Transverse colon (tissue), 4 donors: ENCODE measurements at regions not wholly inside any gene's neighbourhood (a gene's known extent, or its start where the extent isn't known, plus 50 kb on each side); places are given as distances from the start of the nearest gene placed in this dataset.

Source experiments
- DNase-seq: peaks from one replicate; pipeline ENCODE4 v3.0.0-alpha.2; 2019
- H3K27ac ChIP-seq, 4 donors: fragments of 200-600 bp; sonication (generic); 2 replicates each; pipeline ENCODE4 v1.5.1; 2016 to 2018; ENCODE audit warnings: inconsistent platforms in 4 of 4
- H3K27me3 ChIP-seq: fragments of 200-600 bp; sonication (generic); 2 replicates; pipeline ENCODE4 v1.5.1; 2017; ENCODE audit warnings: inconsistent platforms
- H3K36me3 ChIP-seq, 4 donors: fragments of 200-600 bp; sonication (generic); 2 replicates each; pipeline ENCODE4 v1.5.1; 2017 to 2019; ENCODE audit warnings: inconsistent platforms in 4 of 4
- H3K4me1 ChIP-seq, 4 donors: fragments of 200-600 bp; sonication (generic); 2 replicates each; pipeline ENCODE4 v1.5.1; 2017 to 2020; ENCODE audit warnings: inconsistent platforms in 4 of 4
- H3K4me3 ChIP-seq, 4 donors: fragments of 200-600 bp; sonication (generic); 1 replicate in 1 of 4; 2 replicates in 3 of 4; pipeline versions ENCODE4 v1.5.1 to v1.6.1; 2017 to 2019; ENCODE audit warnings: inconsistent platforms in 4 of 4
- H3K9me3 ChIP-seq, 2 donors: fragments of 200-600 bp; sonication (generic); 2 replicates each; pipeline ENCODE4 v1.5.1; 2017 to 2019; ENCODE audit warnings: inconsistent platforms in 2 of 2
- EP300 ChIP-seq: sonication (generic); formaldehyde crosslinking; IDR thresholded peaks from one replicate; pipeline ENCODE4 v1.6.1; 2017; ENCODE audit warnings: antibody characterized with exemption, low read depth
- POLR2A ChIP-seq: fragments of 450-650 bp; IDR thresholded peaks from one replicate; pipeline ENCODE4 v1.6.1; 2016; ENCODE audit warnings: antibody characterized with exemption, mild to moderate bottlenecking, moderate library complexity
- POLR2AphosphoS5 ChIP-seq, 3 donors: sonication (generic); formaldehyde crosslinking; IDR thresholded peaks; one replicate each; pipeline ENCODE4 v1.6.1; 2016; ENCODE audit warnings: antibody characterized with exemption in 3 of 3
- WGBS, 2 donors: methylation state at CpG; one replicate each; pipeline ENCODE4 v1.1.5; 2018; ENCODE audit warnings: low coverage in 1 of 2; 5-methylcytosine and 5-hydroxymethylcytosine counted together
- in situ Hi-C, 4 donors: fragments of 200-750 bp; cut with MboI; loops; one replicate each; pipeline versions ENCODE4 v1.15.0 to v1.15.1; 2017; ENCODE audit warnings: low sequenced_read_pairs in 3 of 4, low pct_ligation_motif_present in 1 of 4, low pct_unique_long_range_greater_than_20kb in 1 of 4
- intact Hi-C: fragments of 100-400 bp; cut with DNase I; formaldehyde crosslinking; loops from one replicate; pipeline ENCODE4 v1.15.1; 2023; ENCODE audit warnings: low total_unique reads
- TF ChIP-seq, protein P1 (sequence below), 5 experiments: fragments of 200-600 bp in 3 of 5; fragments of 450-650 bp in 2 of 5; sonication (generic) in 3 of 5; IDR thresholded peaks; 1 replicate in 2 of 5; 2 replicates in 3 of 5; pipeline ENCODE4 v1.5.1; 2016 to 2017; ENCODE audit warnings: antibody characterized with exemption in 5 of 5, inconsistent platforms in 3 of 5, mild to moderate bottlenecking in 2 of 5, moderate library complexity in 1 of 5

GRCh38 chr5:54745599-54745998 is 228.0 kb downstream of the SNX18 start:
- Histone ChIP-seq H3K27me3 (no peaks in the 10 kb centered on the region), H3K4me1 (peaks cover 3 to 24% (median 16%) of the 10 kb centered on the region in 4 donors), H3K36me3 (no peaks in the 10 kb centered on the region), H3K27ac (no peak overlapping the region), H3K4me3 (no peak overlapping the region), H3K9me3 (no peaks in the 10 kb centered on the region)
- WGBS, 2 donors: 74 to 100% methylated on average over 1 to 5 of the region's 5 CpGs
- DNase-seq: no peak
- TF ChIP-seq POLR2AphosphoS5 (IDR thresholded peaks at IDR 0.05) (no peak), EP300 (no peak), POLR2A (no peak)
- TF ChIP-seq, protein P1, sequence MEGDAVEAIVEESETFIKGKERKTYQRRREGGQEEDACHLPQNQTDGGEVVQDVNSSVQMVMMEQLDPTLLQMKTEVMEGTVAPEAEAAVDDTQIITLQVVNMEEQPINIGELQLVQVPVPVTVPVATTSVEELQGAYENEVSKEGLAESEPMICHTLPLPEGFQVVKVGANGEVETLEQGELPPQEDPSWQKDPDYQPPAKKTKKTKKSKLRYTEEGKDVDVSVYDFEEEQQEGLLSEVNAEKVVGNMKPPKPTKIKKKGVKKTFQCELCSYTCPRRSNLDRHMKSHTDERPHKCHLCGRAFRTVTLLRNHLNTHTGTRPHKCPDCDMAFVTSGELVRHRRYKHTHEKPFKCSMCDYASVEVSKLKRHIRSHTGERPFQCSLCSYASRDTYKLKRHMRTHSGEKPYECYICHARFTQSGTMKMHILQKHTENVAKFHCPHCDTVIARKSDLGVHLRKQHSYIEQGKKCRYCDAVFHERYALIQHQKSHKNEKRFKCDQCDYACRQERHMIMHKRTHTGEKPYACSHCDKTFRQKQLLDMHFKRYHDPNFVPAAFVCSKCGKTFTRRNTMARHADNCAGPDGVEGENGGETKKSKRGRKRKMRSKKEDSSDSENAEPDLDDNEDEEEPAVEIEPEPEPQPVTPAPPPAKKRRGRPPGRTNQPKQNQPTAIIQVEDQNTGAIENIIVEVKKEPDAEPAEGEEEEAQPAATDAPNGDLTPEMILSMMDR (IDR thresholded peaks at IDR 0.05): no peak
- in situ Hi-C loops (no loop called here), intact Hi-C loops (no loop called here)

GRCh38 chr5:54743997-54744788 is 226.6 kb downstream of the SNX18 start:
- peak; percentile 46 for DNase-seq
- H3K4me1 ChIP-seq: peaks cover 3 to 24% (median 16%) of the 10 kb centered on the region in 4 donors
- WGBS, 2 donors: 58 to 75% methylated on average over 6 to 8 of the region's 8 CpGs
- intact Hi-C loops: no loop called here
- H3K9me3 ChIP-seq: no peaks in the 10 kb centered on the region
- no peak overlapping the region for H3K4me3 ChIP-seq
- TF ChIP-seq POLR2A (no peak), POLR2AphosphoS5 (IDR thresholded peaks at IDR 0.05) (no peak), EP300 (no peak)
- TF ChIP-seq, protein P1 (IDR thresholded peaks at IDR 0.05): no peak
- H3K27me3 ChIP-seq: no peaks in the 10 kb centered on the region
- in situ Hi-C loops: no loop called here
- H3K27ac ChIP-seq: peak overlapping the region; percentile 65 to 74 (median 70)
- no peaks in the 10 kb centered on the region for H3K36me3 ChIP-seq

DNA sequence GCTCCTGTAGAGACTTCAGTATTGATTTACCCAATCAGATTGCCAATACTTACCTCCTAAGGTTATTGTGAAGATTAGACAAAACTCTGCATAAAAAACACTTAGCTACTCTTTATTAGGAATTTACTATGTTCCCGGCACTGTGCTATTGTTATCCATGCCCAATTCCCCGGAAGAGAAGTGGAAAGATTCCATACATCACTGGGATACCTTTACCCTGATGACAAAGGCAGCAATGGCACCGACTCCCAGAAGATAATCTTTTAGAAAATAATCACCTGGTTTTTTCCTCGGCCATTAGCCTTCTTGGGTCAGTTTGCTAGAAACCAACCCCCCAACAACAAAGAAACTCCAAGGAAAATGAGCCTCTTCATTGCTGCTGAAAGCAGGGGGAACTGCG is 226.0 kb downstream of the SNX18 start:
- Histone ChIP-seq H3K27me3 (no peaks in the 10 kb centered on the region), H3K4me3 (no peak overlapping the region), H3K9me3 (no peaks in the 10 kb centered on the region), H3K36me3 (no peaks in the 10 kb centered on the region), H3K4me1 (peaks cover 3 to 24% (median 16%) of the 10 kb centered on the region in 4 donors), H3K27ac (peak overlapping the region; percentile 65 to 74 (median 70))
- DNase-seq: no peak
- 91 to 100% methylated on average over 2 to 5 of the region's 5 CpGs for WGBS, 2 donors
- no peak for TF ChIP-seq POLR2A
- no peak for TF ChIP-seq EP300
- TF ChIP-seq, protein P1 (IDR thresholded peaks at IDR 0.05): no peak
- TF ChIP-seq POLR2AphosphoS5 (IDR thresholded peaks at IDR 0.05): no peak
- intact Hi-C loops (no loop called here), in situ Hi-C loops (no loop called here)

GRCh38 chr5:54742417-54742891 is 224.9 kb downstream of the SNX18 start:
- intact Hi-C loops: no loop called here
- Histone ChIP-seq H3K9me3 (no peaks in the 10 kb centered on the region), H3K4me3 (no peak overlapping the region), H3K4me1 (peaks cover 3 to 30% (median 16%) of the 10 kb centered on the region in 4 donors), H3K27ac (peak overlapping the region in 2 of 4 donors; percentile 11 to 74), H3K36me3 (no peaks in the 10 kb centered on the region), H3K27me3 (no peaks in the 10 kb centered on the region)
- TF ChIP-seq, protein P1 (IDR thresholded peaks at IDR 0.05): no peak
- no peak for TF ChIP-seq POLR2A
- no peak for TF ChIP-seq EP300
- no peak for TF ChIP-seq POLR2AphosphoS5 (IDR thresholded peaks at IDR 0.05)
- peak; percentile 24 for DNase-seq
- WGBS, 2 donors: 0 to 45% methylated on average over 1 to 7 of the region's 7 CpGs
- in situ Hi-C loops: no loop called here
